T-helper 2 cell treated with Interferon-gamma antibody and Interleukin-4, amounts not matched to agents 100 ng/mL and 5 ng/mL, for 36 hours (primary cell): ENCODE measurements at regions not wholly inside any gene's neighbourhood (a gene's known extent, or its start where the extent isn't known, plus 50 kb on each side); places are given as distances from the start of the nearest gene placed in this dataset.

Experiments used
- intact Hi-C: fragments of 100-400 bp; cut with micrococcal nuclease; formaldehyde crosslinking; loops from one replicate; pipeline ENCODE4 v1.15.1; 2023

GRCh38 chr1:88104886-88105285 is 579.2 kb upstream of the PKN2 start:
- intact Hi-C loops, result no loop called here

- intact Hi-C loops, result no loop called here
Measured at GRCh38 chr1:88111816-88112215, 572.3 kb upstream of the PKN2 start.

- intact Hi-C loops, result no loop called here
Measured at GRCh38 chr1:88117597-88117996, 566.5 kb upstream of the PKN2 start.

- intact Hi-C loops, result no loop called here
Measured at GRCh38 chr1:88118176-88118845, 565.8 kb upstream of the PKN2 start.

- intact Hi-C loops, result no loop called here
Measured at GRCh38 chr1:88124614-88125013, 559.5 kb upstream of the PKN2 start.

GRCh38 chr1:88126467-88126866 is 557.6 kb upstream of the PKN2 start:
- intact Hi-C loops, result no loop called here

- intact Hi-C loops, result no loop called here
Measured at GRCh38 chr1:88133991-88134390, 550.1 kb upstream of the PKN2 start.

- intact Hi-C loops, result no loop called here
Measured at GRCh38 chr1:88134983-88135921, 548.8 kb upstream of the PKN2 start.

- intact Hi-C loops, result no loop called here
Measured at GRCh38 chr1:88139633-88140032, 544.4 kb upstream of the PKN2 start.

GRCh38 chr1:88140325-88140724 is 543.7 kb upstream of the PKN2 start:
- intact Hi-C loops, result no loop called here

- intact Hi-C loops, result no loop called here
Measured at GRCh38 chr1:88141499-88142074, 542.5 kb upstream of the PKN2 start.

GRCh38 chr1:88145752-88146151 is 538.3 kb upstream of the PKN2 start:
- intact Hi-C loops, result no loop called here

- intact Hi-C loops, result no loop called here
Measured at GRCh38 chr1:88149686-88150085, 534.4 kb upstream of the PKN2 start.

GRCh38 chr1:88150330-88150729 is 533.7 kb upstream of the PKN2 start:
- intact Hi-C loops, result no loop called here

GRCh38 chr1:88163187-88163586 is 520.9 kb upstream of the PKN2 start:
- intact Hi-C loops, result no loop called here

- intact Hi-C loops, result no loop called here
Measured at GRCh38 chr1:88168126-88168525, 515.9 kb upstream of the PKN2 start.

GRCh38 chr1:88169139-88169538 is 514.9 kb upstream of the PKN2 start:
- intact Hi-C loops, result no loop called here

- intact Hi-C loops, result no loop called here
Measured at GRCh38 chr1:88169939-88170338, 514.1 kb upstream of the PKN2 start.

- intact Hi-C loops, result no loop called here
Measured at GRCh38 chr1:88175120-88175630, 508.9 kb upstream of the PKN2 start.

GRCh38 chr1:88175631-88176226 is 508.3 kb upstream of the PKN2 start:
- intact Hi-C loops, result no loop called here

- intact Hi-C loops, result loop anchor here (1.0 kb wide), 1 partner anchor 415 kb away; no protein-coding TSS in a partner anchor
Measured at GRCh38 chr1:88179943-88180342, 504.1 kb upstream of the PKN2 start.
